GM12864 (cell line): ENCODE measurements at regions not wholly inside any gene's neighbourhood (a gene's known extent, or its start where the extent isn't known, plus 50 kb on each side); places are given as distances from the start of the nearest gene placed in this dataset.

Experiments used
- DNase-seq: peaks from one replicate; pipeline ENCODE4 v3.0.0-alpha.2; 2011; ENCODE audit warnings: low read depth
- H3K4me3 ChIP-seq: 2 replicates; pipeline ENCODE4 v1.5.1; 2011; ENCODE audit warnings: mild to moderate bottlenecking, low read depth, low read length, control low read depth
- TF ChIP-seq, protein P1 (sequence below): IDR thresholded peaks from 2 replicates; pipeline ENCODE4 v1.5.1; 2011; ENCODE audit warnings: low read depth, mild to moderate bottlenecking, moderate library complexity, low read length, control low read depth, inconsistent platforms; ENCODE audit errors: missing control alignments

DNA sequence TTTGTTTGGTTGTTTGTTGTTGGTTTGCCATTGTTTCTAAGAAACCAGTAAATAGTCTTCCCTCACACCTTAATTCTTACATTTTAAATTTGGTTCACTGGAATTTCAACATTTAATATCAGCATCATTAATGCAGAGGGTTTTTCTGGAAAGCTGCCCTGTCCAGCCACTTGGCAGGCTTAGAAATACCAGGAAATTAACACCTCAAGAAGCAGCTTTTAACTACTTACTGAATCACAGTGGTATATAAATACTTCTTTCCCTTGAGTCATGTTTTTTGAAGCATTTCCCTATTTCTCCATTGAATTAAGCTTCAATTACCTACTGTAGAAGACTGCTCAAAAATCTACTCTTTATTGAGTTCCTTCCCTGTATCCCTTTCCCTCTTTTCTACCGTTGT, 1221.1 kb upstream of the ADGRL3 start:
- TF ChIP-seq, protein P1, sequence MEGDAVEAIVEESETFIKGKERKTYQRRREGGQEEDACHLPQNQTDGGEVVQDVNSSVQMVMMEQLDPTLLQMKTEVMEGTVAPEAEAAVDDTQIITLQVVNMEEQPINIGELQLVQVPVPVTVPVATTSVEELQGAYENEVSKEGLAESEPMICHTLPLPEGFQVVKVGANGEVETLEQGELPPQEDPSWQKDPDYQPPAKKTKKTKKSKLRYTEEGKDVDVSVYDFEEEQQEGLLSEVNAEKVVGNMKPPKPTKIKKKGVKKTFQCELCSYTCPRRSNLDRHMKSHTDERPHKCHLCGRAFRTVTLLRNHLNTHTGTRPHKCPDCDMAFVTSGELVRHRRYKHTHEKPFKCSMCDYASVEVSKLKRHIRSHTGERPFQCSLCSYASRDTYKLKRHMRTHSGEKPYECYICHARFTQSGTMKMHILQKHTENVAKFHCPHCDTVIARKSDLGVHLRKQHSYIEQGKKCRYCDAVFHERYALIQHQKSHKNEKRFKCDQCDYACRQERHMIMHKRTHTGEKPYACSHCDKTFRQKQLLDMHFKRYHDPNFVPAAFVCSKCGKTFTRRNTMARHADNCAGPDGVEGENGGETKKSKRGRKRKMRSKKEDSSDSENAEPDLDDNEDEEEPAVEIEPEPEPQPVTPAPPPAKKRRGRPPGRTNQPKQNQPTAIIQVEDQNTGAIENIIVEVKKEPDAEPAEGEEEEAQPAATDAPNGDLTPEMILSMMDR = no peak
- no peak overlapping the region for H3K4me3 ChIP-seq
- no peak for DNase-seq

DNA sequence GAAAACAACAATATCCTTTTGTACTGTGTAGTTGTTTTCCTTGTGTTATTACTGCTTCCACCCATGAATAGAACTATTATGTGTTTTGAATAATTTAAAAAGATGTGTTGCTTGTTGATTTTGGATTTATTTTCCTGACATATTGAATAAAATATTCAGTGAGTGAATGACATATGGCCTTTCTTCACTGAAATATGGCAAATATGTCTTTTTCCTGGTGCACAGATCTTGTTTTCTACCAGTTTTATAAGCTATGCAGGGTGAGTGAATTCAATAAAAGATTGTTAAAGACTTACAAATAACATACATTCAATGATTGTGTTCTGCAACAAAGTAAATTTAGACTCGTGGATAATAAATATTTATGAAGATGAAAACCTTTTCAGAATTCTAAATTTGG, 1216.3 kb upstream of the ADGRL3 start:
- no peak for DNase-seq
- TF ChIP-seq, protein P1 = no peak
- no peak overlapping the region for H3K4me3 ChIP-seq

DNA sequence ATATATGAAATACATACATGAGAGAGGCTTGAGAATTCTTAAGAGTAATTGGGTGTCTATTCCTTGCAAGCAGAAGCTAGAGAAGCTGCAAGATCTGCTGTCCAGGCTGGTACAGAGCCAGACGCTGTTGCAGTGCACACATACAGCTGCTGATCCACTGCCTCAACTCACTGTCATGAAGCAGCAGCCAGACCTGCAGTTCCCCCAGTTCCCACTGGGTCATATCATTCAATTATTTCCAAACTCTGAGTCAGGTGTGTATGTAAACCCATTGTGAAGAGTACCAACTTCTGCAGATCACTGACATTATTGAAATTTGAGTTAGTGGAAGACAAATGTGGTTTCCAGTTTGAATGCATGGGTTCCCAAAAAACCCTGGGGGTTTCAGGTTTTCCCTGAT, 1212.8 kb upstream of the ADGRL3 start:
- H3K4me3 ChIP-seq = no peak overlapping the region
- DNase-seq = no peak
- TF ChIP-seq, protein P1 = no peak

DNA sequence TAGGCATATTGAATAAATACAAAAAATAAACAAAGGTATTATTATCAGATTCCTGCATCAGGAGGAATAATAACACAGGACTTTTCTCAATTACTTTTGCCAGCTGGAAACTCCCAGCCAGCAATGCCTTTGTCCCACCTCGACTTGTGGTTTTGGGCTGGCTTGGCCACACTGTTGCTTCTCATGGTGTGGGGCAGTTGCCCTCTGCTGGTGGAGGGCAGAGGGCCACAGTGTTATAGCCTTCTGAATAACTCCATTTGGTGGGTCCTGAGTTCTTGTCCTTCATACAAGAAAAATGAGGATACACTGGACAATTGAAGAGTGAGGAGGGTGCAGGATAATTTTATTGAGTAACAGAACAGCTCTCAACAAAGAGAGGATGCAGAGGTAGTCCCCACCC, 1206.0 kb upstream of the ADGRL3 start:
- no peak for DNase-seq
- TF ChIP-seq, protein P1 = no peak

DNA sequence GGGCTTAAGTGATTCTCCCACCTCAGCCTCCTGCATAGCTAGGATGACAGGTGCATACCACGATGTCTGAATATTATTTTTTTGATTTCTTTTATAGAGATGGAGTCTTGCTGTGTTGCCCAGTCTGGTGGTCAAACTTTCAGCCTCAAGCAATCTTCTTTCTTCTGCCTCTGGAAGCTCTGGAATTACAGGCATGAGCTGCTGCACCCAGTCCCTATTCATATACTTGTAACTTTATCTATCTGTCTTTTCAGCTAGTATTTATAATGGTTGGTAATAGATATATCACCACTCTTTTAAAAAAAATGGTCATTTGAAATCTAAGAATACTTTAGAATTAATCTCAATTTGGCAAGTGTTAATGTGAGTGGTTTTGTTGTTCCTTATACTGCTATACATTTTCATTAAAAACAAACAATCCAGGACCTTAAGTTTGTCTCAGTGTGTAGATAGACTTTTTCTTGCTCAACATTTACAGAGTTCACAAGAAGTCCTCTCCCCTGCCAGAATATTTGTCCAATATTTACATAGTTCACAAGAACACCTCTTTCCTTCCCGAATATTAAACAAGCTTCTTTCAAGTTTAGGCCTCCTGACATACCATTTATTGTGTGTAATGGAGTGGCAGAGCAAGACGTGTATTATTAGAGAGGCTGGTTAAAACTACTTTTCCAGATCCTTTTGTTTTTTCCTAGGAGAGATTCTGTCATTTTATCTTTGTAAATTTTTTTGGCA, 1197.4 kb upstream of the ADGRL3 start:
- TF ChIP-seq, protein P1 = no peak
- H3K4me3 ChIP-seq = no peak overlapping the region
- no peak for DNase-seq

More for the DNA sequence above, 1206.0 kb upstream of the ADGRL3 start:
- H3K4me3 ChIP-seq = no peak overlapping the region

DNA sequence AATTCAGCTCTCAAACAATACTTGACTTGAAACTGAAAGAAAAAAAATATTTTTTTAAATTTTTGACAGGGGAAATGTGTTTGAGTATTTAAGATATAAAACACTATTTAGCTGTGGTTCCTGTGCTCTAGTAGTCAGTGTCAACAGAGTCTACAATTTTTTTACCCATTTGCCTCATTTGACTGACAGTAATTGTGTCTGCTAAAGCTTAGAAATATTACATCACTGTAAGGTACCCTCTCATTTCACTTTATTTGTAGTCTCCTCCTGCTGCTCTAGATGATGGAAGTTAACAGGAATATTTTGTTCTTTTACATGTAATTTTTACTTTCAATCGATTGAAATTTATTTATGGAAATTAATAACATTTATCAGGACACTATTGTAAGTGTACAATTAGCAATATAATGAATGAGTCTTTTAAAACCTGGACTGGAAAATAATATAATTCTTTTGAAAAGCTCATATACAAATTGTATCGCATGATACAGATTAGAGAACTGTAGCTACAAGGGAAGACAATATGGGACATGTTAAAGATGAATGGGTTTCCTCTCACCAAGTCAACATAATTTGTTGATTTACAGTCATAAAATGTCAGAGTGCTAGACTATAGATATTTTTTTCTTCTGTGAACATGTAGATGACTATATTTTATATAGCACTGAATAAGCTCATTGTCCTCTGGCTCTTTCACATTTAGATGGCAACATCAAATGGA, 1186.5 kb upstream of the ADGRL3 start:
- H3K4me3 ChIP-seq = no peak overlapping the region
- DNase-seq = no peak
- TF ChIP-seq, protein P1 = no peak
